ENCODE measurements at regions not wholly inside any gene's neighbourhood (a gene's known extent, or its start where the extent isn't known, plus 50 kb on each side); places are given as distances from the start of the nearest gene placed in this dataset.
"Not testable (repeated sequence)": the region's sequence is repeated elsewhere in the genome, so short reads cannot be mapped to it uniquely, and the experiment has no call there.

GRCh38 chr10:29217292-29217738 is 71.6 kb upstream of the LYZL1 start:
- DNase-seq (ENCODE audit: low spot score): no peak
- TF ChIP-seq, protein P1, sequence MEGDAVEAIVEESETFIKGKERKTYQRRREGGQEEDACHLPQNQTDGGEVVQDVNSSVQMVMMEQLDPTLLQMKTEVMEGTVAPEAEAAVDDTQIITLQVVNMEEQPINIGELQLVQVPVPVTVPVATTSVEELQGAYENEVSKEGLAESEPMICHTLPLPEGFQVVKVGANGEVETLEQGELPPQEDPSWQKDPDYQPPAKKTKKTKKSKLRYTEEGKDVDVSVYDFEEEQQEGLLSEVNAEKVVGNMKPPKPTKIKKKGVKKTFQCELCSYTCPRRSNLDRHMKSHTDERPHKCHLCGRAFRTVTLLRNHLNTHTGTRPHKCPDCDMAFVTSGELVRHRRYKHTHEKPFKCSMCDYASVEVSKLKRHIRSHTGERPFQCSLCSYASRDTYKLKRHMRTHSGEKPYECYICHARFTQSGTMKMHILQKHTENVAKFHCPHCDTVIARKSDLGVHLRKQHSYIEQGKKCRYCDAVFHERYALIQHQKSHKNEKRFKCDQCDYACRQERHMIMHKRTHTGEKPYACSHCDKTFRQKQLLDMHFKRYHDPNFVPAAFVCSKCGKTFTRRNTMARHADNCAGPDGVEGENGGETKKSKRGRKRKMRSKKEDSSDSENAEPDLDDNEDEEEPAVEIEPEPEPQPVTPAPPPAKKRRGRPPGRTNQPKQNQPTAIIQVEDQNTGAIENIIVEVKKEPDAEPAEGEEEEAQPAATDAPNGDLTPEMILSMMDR (IDR thresholded peaks at IDR 0.05; ENCODE audit: extremely low read depth, missing control alignments): no peak

DNA sequence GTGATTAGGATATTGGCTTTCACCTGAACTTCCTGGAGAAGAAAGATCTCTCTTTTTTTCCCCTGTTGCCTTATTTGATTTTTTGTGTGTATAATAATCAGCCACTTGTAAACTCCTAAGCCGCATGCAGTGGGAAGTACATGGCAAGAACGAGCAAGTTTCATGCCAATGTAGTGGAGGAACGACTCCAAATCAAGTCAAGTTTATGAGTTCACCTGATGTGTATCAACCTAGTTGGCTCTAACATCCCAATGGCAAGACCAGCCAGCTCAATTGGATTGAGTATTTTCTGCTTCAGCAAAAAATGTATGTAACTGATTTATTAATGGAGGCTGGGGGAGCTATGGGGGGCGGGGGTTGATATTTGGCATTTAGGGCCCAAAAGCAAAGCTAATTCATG is 65.5 kb upstream of the LYZL1 start:
- DNase-seq (ENCODE audit: low spot score): no peak
- TF ChIP-seq, protein P1 (IDR thresholded peaks at IDR 0.05; ENCODE audit: extremely low read depth, missing control alignments): no peak

- TF ChIP-seq, protein P1 (IDR thresholded peaks at IDR 0.05; ENCODE audit: extremely low read depth, missing control alignments): no peak
- no peak for DNase-seq (ENCODE audit: low spot score)
Observed at GRCh38 chr10:29224631-29225030, 64.2 kb upstream of the LYZL1 start.

DNA sequence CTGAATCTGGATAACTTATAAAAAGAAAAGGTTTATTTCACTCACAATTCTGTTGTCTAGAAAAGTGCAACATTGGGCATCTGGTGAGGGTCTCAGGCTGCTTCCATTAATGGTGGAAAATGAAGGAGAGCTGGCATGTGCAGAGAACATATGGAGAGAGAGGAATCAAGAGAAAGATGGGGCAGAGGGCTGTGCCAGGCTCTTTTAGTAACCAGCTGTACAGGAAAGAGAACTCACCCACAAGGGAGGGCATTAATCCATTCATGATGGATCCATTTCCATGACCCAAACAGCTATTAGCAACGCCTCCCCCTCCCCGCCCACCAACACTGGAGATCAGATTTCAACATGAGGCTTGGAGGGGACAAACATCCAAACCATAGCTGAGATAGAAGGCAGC is 61.7 kb upstream of the LYZL1 start:
- no peak for DNase-seq (ENCODE audit: low spot score)

GRCh38 chr10:29228562-29228961 is 60.3 kb upstream of the LYZL1 start:
- TF ChIP-seq, protein P1 (IDR thresholded peaks at IDR 0.05; ENCODE audit: extremely low read depth, missing control alignments): no peak
- DNase-seq (ENCODE audit: low spot score): no peak

More for the DNA sequence above, 61.7 kb upstream of the LYZL1 start:
- TF ChIP-seq, protein P1 (IDR thresholded peaks at IDR 0.05; ENCODE audit: extremely low read depth, missing control alignments): no peak

- DNase-seq (ENCODE audit: low spot score): no peak
Observed at GRCh38 chr10:29229258-29229705, 59.6 kb upstream of the LYZL1 start.

DNA sequence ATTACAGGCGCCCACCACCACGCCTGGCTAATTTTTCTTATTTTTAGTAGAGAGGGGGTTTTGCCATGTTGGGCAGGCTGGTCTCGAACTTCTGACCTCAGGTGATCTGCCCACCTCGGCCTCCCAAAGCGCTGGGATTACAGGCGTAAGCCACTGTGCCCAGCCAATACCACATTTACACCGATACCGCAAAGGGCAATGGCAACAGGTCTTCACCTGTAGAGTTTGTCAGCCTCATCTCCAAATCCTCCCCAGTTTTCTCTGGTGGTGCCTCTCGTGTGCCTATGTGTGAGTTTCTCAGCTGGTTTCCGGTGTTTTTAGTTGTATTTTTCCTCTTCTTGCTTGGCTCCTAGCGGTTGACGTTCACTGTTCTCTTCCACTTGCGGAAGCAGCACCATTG is 52.0 kb upstream of the LYZL1 start:
- DNase-seq (ENCODE audit: low spot score): not testable (repeated sequence)

More at GRCh38 chr10:29229258-29229705, 59.6 kb upstream of the LYZL1 start:
- TF ChIP-seq, protein P1 (IDR thresholded peaks at IDR 0.05; ENCODE audit: extremely low read depth, missing control alignments): no peak

GRCh38 chr10:29237786-29238185 is 51.1 kb upstream of the LYZL1 start:
- TF ChIP-seq, protein P1 (IDR thresholded peaks at IDR 0.05; ENCODE audit: extremely low read depth, missing control alignments): no peak

More at GRCh38 chr10:29237786-29238185, 51.1 kb upstream of the LYZL1 start:
- no peak for DNase-seq (ENCODE audit: low spot score)
